ENCODE measurements at regions not wholly inside any gene's neighbourhood (a gene's known extent, or its start where the extent isn't known, plus 50 kb on each side); places are given as distances from the start of the nearest gene placed in this dataset.
"Not testable (repeated sequence)": the region's sequence is repeated elsewhere in the genome, so short reads cannot be mapped to it uniquely, and the experiment has no call there.

DNA sequence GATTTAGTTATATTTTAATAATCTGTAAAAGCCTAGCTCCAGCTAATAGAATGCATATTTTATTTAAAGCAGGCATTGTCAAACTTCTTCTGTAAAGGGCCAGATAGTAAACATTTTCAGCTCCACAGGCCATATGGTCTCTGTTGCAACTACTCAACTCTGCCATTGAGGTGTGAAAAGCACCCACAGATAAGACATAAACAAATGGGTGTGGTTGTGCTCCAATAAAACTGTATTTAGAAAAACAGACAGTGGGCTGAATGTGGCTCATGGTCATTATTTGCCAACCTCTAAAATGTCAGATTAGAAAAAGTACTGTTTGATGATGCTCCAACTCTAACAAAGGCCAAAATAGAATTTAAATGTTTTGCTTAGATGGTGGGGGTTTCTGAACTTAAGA is 519.9 kb downstream of the RNF144A start:
- H3K4me3 ChIP-seq (ENCODE audit: low read depth, low read length) = no peak overlapping the region
- TF ChIP-seq, protein P1, sequence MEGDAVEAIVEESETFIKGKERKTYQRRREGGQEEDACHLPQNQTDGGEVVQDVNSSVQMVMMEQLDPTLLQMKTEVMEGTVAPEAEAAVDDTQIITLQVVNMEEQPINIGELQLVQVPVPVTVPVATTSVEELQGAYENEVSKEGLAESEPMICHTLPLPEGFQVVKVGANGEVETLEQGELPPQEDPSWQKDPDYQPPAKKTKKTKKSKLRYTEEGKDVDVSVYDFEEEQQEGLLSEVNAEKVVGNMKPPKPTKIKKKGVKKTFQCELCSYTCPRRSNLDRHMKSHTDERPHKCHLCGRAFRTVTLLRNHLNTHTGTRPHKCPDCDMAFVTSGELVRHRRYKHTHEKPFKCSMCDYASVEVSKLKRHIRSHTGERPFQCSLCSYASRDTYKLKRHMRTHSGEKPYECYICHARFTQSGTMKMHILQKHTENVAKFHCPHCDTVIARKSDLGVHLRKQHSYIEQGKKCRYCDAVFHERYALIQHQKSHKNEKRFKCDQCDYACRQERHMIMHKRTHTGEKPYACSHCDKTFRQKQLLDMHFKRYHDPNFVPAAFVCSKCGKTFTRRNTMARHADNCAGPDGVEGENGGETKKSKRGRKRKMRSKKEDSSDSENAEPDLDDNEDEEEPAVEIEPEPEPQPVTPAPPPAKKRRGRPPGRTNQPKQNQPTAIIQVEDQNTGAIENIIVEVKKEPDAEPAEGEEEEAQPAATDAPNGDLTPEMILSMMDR (conservative IDR thresholded peaks at IDR 0.05; ENCODE audit: low read depth, low read length) = no peak
- DNase-seq (ENCODE audit: low read depth) = no peak

DNA sequence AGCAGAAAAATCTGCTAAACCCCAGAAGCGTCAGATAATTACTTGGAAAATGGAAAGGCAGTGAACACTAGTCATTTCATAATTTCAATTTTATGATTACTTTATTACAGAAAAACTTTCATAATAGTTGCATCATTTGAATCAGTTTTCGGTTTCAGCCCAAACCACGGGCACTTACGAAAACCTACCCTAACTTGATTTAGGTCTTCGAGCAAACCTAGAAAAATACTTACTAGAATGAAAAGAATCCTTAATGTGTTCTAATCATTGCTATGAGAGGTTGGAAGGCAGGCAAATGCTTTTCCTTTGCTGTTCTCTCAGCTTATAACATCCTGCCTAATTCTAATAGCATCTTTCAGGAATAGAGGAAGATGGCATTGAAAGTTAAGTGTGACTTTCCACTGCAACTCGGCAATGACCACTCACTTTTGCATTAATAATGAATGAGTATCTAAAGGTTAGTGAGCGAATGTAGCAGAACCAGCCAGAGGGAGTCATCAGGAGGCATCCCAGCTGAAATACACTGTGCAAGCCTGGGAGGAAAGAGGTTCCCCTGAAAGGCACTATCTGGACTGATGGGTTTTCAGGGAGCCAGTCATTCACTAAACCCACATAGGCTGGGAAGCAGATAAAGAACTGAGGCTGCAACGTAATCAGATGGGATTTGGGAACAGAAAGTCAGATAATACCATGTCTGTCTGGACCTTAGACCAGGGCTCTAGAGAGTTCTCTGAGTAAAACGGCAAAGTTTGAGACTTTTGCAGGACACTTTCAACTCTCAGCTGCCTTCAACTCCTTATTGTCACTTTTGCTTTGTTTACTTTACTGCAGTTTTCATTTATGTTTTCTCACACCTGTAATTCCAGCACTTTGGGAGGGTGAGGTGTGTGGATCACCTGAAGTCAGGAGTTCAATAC is 520.8 kb downstream of the RNF144A start:
- H3K4me3 ChIP-seq (ENCODE audit: low read depth, low read length) = no peak overlapping the region
- TF ChIP-seq, protein P1 (conservative IDR thresholded peaks at IDR 0.05; ENCODE audit: low read depth, low read length) = no peak
- no peak for DNase-seq (ENCODE audit: low read depth)

DNA sequence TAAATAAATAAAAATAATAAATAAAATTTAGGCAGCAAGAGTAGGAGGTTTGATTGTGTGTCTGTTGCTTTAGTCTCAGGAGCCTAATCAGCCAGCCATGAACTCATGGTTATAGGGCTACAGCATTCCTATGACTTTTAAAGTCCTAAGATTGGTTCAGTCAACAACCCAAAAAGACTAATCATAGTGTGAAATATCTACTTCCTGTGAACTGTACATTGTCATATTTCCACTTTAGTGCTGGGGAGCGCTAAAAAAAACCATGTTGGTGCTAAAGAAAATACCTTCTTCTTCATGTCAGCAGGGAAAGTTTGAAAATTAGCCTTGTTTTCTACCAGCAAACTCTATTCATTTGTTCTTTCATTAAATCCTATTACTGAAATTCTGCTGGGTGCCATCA is 521.6 kb downstream of the RNF144A start:
- no peak for DNase-seq (ENCODE audit: low read depth)
- TF ChIP-seq, protein P1 (conservative IDR thresholded peaks at IDR 0.05; ENCODE audit: low read depth, low read length) = no peak
- H3K4me3 ChIP-seq (ENCODE audit: low read depth, low read length) = no peak overlapping the region

DNA sequence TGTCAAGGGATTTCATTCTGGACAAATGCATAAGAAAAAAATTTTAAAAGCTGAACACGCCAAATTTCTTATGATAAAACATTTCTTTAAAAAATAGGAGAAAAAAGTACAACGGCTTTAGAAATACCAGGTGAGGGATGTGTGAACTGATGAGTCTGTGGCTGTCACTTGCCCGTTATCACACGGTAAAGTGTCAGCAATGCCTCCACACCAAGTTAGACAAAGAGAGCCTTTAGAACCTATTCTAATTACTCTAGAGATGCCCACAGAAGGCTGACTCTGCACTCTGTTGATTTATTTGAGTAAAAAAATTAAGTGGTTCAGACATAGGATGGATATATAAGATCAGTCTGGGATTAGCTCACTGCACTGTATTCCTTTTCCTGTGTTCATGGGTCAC is 523.8 kb downstream of the RNF144A start:
- TF ChIP-seq, protein P1 (conservative IDR thresholded peaks at IDR 0.05; ENCODE audit: low read depth, low read length) = no peak
- DNase-seq (ENCODE audit: low read depth) = no peak
- H3K4me3 ChIP-seq (ENCODE audit: low read depth, low read length) = no peak overlapping the region

DNA sequence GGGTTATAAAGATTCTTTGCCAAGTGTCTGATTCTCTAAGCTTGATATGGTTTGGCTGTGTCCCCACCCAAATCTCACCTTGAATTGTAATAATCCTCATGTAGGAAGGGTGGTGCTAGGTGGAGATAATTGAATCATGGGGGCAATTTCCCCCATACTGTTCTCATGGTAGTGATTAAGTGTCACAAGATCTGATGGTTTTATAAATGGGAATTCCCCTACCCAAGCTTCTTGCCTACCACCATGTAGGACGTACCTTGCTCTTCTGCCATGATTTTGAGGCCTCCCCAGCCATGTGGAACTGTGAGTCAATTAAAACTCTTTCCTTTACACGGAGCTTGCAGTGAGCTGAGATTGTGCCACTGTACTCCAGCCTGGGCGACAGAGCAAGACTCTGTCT is 524.6 kb downstream of the RNF144A start:
- H3K4me3 ChIP-seq (ENCODE audit: low read depth, low read length); DNase-seq (ENCODE audit: low read depth): not testable (repeated sequence)

DNA sequence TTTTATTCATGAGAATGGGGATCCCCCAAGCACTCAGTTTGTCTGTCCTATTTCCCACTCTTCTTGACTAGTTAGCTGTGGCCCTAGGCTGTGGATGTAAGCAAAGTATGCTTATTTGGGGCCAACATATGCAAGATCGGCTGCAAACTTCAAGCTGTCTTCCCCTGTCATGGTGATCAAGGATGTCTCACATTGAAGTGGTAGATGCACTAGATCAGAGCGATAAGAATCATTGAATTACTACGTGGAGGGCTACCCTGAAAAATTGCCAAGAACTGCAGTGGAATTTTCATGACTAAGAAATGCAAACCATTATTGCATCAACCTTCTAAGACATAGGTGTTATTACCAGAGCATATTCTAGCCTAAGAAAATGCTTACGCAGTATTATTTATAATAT is 527.4 kb downstream of the RNF144A start:
- DNase-seq (ENCODE audit: low read depth) = no peak
- no peak overlapping the region for H3K4me3 ChIP-seq (ENCODE audit: low read depth, low read length)
- TF ChIP-seq, protein P1 (conservative IDR thresholded peaks at IDR 0.05; ENCODE audit: low read depth, low read length) = no peak

DNA sequence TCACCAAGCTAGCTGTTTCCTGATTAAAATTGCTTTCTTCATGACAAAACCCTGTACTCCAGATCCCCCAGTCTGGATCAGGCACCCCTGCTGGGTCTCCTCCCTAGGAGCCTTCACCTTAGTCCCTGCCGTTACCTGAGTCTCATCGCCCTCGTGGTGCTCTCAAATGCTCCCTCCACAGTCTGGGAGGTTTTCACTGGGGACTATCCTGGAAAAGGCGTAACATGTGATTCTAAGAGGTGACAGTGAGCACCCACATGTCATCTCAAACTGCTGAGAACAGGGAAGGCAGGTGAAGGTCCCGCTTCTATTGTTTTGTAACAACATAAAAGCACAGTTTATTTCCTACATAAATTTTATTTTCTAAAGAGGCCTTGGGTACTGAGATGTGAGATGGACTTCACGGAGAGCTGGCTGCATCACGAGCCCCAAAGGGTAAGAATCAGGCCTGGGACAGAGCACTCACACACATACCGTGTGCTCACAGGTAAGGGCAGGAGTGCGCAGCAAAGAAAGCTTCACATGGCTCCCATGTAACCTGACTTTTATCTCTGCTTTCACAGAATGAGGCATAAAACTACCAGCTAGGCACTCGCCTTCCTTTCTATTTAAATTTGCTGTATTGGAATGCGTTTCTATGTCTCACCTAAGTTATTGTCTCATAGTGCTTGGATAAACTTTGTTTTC is 531.5 kb downstream of the RNF144A start:
- TF ChIP-seq, protein P1 (conservative IDR thresholded peaks at IDR 0.05; ENCODE audit: low read depth, low read length) = no peak
- H3K4me3 ChIP-seq (ENCODE audit: low read depth, low read length) = no peak overlapping the region
- DNase-seq (ENCODE audit: low read depth) = no peak

All from epithelial cell of proximal tubule (primary cell).